ENCODE measurements at regions not wholly inside any gene's neighbourhood (a gene's known extent, or its start where the extent isn't known, plus 50 kb on each side); places are given as distances from the start of the nearest gene placed in this dataset.

- H3K27ac ChIP-seq = no peak overlapping the region
- no peak for TF ChIP-seq CTCF (IDR thresholded peaks at IDR 0.05; ENCODE audit: low read depth, low read length, missing control alignments)
- H3K4me3 ChIP-seq (ENCODE audit: low read depth, low read length) = no peak overlapping the region
- in situ Hi-C loops (cut with HindIII; ENCODE audit: low pct_ligation_motif_present, low sequenced_read_pairs) = no loop called here
- H3K36me3 ChIP-seq (replicated peaks) = no peaks in the 10 kb centered on the region
- no peak for DNase-seq
- H3K27me3 ChIP-seq (replicated peaks) = no peaks in the 10 kb centered on the region
These were observed 128.9 kb upstream of the ATP1B1 start for GRCh38 chr1:168977618-168978017.

GRCh38 chr1:168979276-168979675, 127.2 kb upstream of the ATP1B1 start:
- Histone ChIP-seq H3K27me3 (replicated peaks) (no peaks in the 10 kb centered on the region), H3K27ac (no peak overlapping the region), H3K4me3 (ENCODE audit: low read depth, low read length) (no peak overlapping the region), H3K36me3 (replicated peaks) (no peaks in the 10 kb centered on the region)
- TF ChIP-seq CTCF (IDR thresholded peaks at IDR 0.05; ENCODE audit: low read depth, low read length, missing control alignments) = no peak
- DNase-seq = no peak
- in situ Hi-C loops (cut with HindIII; ENCODE audit: low pct_ligation_motif_present, low sequenced_read_pairs) = no loop called here

GRCh38 chr1:168980180-168980579, 126.3 kb upstream of the ATP1B1 start:
- no peaks in the 10 kb centered on the region for H3K36me3 ChIP-seq (replicated peaks)
- TF ChIP-seq CTCF (IDR thresholded peaks at IDR 0.05; ENCODE audit: low read depth, low read length, missing control alignments) = no peak
- H3K27ac ChIP-seq = no peak overlapping the region
- no peaks in the 10 kb centered on the region for H3K27me3 ChIP-seq (replicated peaks)
- in situ Hi-C loops (cut with HindIII; ENCODE audit: low pct_ligation_motif_present, low sequenced_read_pairs) = no loop called here
- H3K4me3 ChIP-seq (ENCODE audit: low read depth, low read length) = no peak overlapping the region
- no peak for DNase-seq

- Histone ChIP-seq H3K27ac (no peak overlapping the region), H3K36me3 (replicated peaks) (no peaks in the 10 kb centered on the region), H3K27me3 (replicated peaks) (no peaks in the 10 kb centered on the region), H3K4me3 (ENCODE audit: low read depth, low read length) (no peak overlapping the region)
- no peak for DNase-seq
- no peak for TF ChIP-seq CTCF (IDR thresholded peaks at IDR 0.05; ENCODE audit: low read depth, low read length, missing control alignments)
- in situ Hi-C loops (cut with HindIII; ENCODE audit: low pct_ligation_motif_present, low sequenced_read_pairs) = no loop called here
These were observed 125.8 kb upstream of the ATP1B1 start for GRCh38 chr1:168980656-168981055.

- H3K27me3 ChIP-seq (replicated peaks) = no peaks in the 10 kb centered on the region
- H3K27ac ChIP-seq = no peak overlapping the region
- in situ Hi-C loops (cut with HindIII; ENCODE audit: low pct_ligation_motif_present, low sequenced_read_pairs) = no loop called here
- no peaks in the 10 kb centered on the region for H3K36me3 ChIP-seq (replicated peaks)
- no peak overlapping the region for H3K4me3 ChIP-seq (ENCODE audit: low read depth, low read length)
- no peak for DNase-seq
- no peak for TF ChIP-seq CTCF (IDR thresholded peaks at IDR 0.05; ENCODE audit: low read depth, low read length, missing control alignments)
These were observed 123.7 kb upstream of the ATP1B1 start for GRCh38 chr1:168982778-168983177.

- no peaks in the 10 kb centered on the region for H3K27me3 ChIP-seq (replicated peaks)
- no peaks in the 10 kb centered on the region for H3K36me3 ChIP-seq (replicated peaks)
- DNase-seq = no peak
- H3K4me3 ChIP-seq (ENCODE audit: low read depth, low read length) = no peak overlapping the region
- H3K27ac ChIP-seq = no peak overlapping the region
- in situ Hi-C loops (cut with HindIII; ENCODE audit: low pct_ligation_motif_present, low sequenced_read_pairs) = no loop called here
- no peak for TF ChIP-seq CTCF (IDR thresholded peaks at IDR 0.05; ENCODE audit: low read depth, low read length, missing control alignments)
These were observed 119.2 kb upstream of the ATP1B1 start for GRCh38 chr1:168987330-168987729.

Data from brain microvascular endothelial cell (primary cell).